SU-DHL-6 (cell line): ENCODE measurements at regions not wholly inside any gene's neighbourhood (a gene's known extent, or its start where the extent isn't known, plus 50 kb on each side); places are given as distances from the start of the nearest gene placed in this dataset.

Source experiments
- H2AFZ ChIP-seq: fragments of 200-600 bp; sonication (generic); 2 replicates; pipeline ENCODE4 v1.6.1; 2014; ENCODE audit warnings: low read depth, mild to moderate bottlenecking, moderate library complexity, mixed read lengths, antibody characterized with exemption, low read length; ENCODE audit not compliant: severe bottlenecking
- H3F3A ChIP-seq: fragments of 200-600 bp; shearing (Covaris generic); 2 replicates; pipeline ENCODE4 v1.6.0; 2016; ENCODE audit warnings: antibody characterized with exemption, mild to moderate bottlenecking; ENCODE audit not compliant: insufficient read depth
- H3K27ac ChIP-seq: fragments of 200-600 bp; sonication (generic); 2 replicates; pipeline ENCODE4 v1.5.1; 2016; ENCODE audit warnings: low read depth, mild to moderate bottlenecking, low read length, moderate library complexity, mixed read lengths
- H3K27me3 ChIP-seq: fragments of 200-600 bp; sonication (generic), shearing (Covaris generic); 2 replicates; pipeline ENCODE4 v1.6.0; 2014; ENCODE audit warnings: mild to moderate bottlenecking, low read length
- H3K36me3 ChIP-seq: fragments of 200-600 bp; sonication (generic); 2 replicates; pipeline ENCODE4 v1.6.1; 2014; ENCODE audit warnings: mild to moderate bottlenecking, low read length, mixed read lengths
- H3K4me2 ChIP-seq: fragments of 300-600, 200-600 bp; shearing (Covaris generic), sonication (generic); 2 replicates; pipeline ENCODE4 v1.6.0; 2014; ENCODE audit warnings: low read length, low read depth, mild to moderate bottlenecking; ENCODE audit not compliant: poor library complexity, severe bottlenecking
- H3K4me3 ChIP-seq: fragments of 200-600 bp; sonication (generic); 2 replicates; pipeline ENCODE4 v1.5.1; 2014; ENCODE audit warnings: antibody characterized with exemption, low read length, mild to moderate bottlenecking, mixed read lengths; ENCODE audit not compliant: insufficient read depth, poor library complexity, severe bottlenecking
- H3K79me2 ChIP-seq: fragments of 200-600 bp; sonication (generic); 2 replicates; pipeline ENCODE4 v1.6.1; 2014; ENCODE audit warnings: mild to moderate bottlenecking, low read length, moderate library complexity; ENCODE audit not compliant: insufficient read depth
- H3K9ac ChIP-seq: fragments of 200-600 bp; sonication (generic); 2 replicates; pipeline ENCODE4 v1.7.0; 2014; ENCODE audit warnings: mild to moderate bottlenecking, low read length
- H3K9me2 ChIP-seq: fragments of 200-600 bp; sonication (generic); replicated peaks from 2 replicates; pipeline ENCODE4 v1.6.1; 2014; ENCODE audit warnings: low read length; ENCODE audit not compliant: insufficient read depth
- H3K9me3 ChIP-seq: fragments of 200-600 bp; sonication (generic); 2 replicates; pipeline ENCODE4 v1.6.1; 2014; ENCODE audit warnings: low read length, mixed read lengths; ENCODE audit not compliant: insufficient read depth
- H4K20me1 ChIP-seq: fragments of 200-600 bp; sonication (generic); 2 replicates; pipeline ENCODE4 v1.6.1; 2014; ENCODE audit warnings: low read depth, mild to moderate bottlenecking, antibody characterized with exemption, low read length, moderate library complexity, mixed read lengths
- CTCF ChIP-seq: fragments of 200-600 bp; sonication (generic); IDR thresholded peaks from one replicate; pipeline ENCODE4 v1.5.1; 2017; ENCODE audit warnings: antibody characterized with exemption, mild to moderate bottlenecking, low read length, moderate library complexity; ENCODE audit not compliant: insufficient read depth, poor library complexity, severe bottlenecking
- EZH2phosphoT487 ChIP-seq: fragments of 200-600 bp; sonication (generic), shearing (Covaris generic); conservative IDR thresholded peaks from 2 replicates; pipeline ENCODE4 v1.6.1; 2018; ENCODE audit warnings: mild to moderate bottlenecking, antibody characterized with exemption, low read length, moderate library complexity, mixed read lengths

- Histone ChIP-seq H3K79me2 (no peaks in the 10 kb centered on the region), H3K27ac (no peak overlapping the region), H3K9ac (no peak overlapping the region), H3K4me2 (no peak overlapping the region), H2AFZ (no peak overlapping the region), H3K27me3 (no peaks in the 10 kb centered on the region), H3F3A (no peaks in the 10 kb centered on the region), H3K9me3 (no peaks in the 10 kb centered on the region), H4K20me1 (no peaks in the 10 kb centered on the region), H3K36me3 (no peaks in the 10 kb centered on the region), H3K4me3 (no peak overlapping the region), H3K9me2 (no peaks in the 10 kb centered on the region)
- TF ChIP-seq CTCF (no peak), EZH2phosphoT487 (no peak)
Observed at GRCh38 chr5:56322592-56322991, 89.5 kb upstream of the ANKRD55 start.

DNA sequence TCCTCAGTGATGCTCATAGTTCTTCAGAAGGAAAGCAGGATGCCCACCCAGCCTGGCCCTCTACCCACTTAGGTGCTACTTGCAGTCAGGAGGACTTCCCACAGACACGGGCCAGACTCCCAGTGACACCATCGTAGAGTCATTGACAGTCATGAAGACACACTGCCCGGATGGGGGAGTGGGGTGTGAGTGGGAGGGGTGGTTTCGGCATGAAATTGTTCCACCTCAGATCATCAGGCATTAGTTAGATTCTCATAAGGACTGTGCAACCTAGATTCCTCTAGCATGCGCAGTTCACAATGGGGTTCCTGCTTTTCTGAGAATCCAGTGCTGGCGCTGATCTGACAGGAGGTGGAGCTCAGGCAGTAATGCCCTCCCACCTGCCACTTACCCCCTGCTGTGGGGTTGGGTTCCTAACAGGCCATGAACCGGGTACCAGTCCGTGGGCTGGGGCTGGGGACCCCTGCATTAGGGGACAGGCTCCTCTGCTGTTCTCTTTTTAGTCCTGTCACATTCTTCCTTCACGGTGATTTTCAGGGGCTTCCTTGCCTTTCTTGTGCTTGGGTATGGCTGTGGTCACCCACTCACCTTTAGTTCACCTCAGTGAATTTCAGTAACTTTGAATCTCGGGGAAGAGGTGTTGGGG is 88.2 kb upstream of the ANKRD55 start:
- H2AFZ ChIP-seq: no peak overlapping the region
- no peaks in the 10 kb centered on the region for H3F3A ChIP-seq
- no peak overlapping the region for H3K27ac ChIP-seq
- H3K4me2 ChIP-seq: no peak overlapping the region
- no peaks in the 10 kb centered on the region for H3K36me3 ChIP-seq
- H4K20me1 ChIP-seq: no peaks in the 10 kb centered on the region
- H3K79me2 ChIP-seq: no peaks in the 10 kb centered on the region
- no peaks in the 10 kb centered on the region for H3K27me3 ChIP-seq
- H3K9me3 ChIP-seq: no peaks in the 10 kb centered on the region
- no peak overlapping the region for H3K4me3 ChIP-seq
- H3K9ac ChIP-seq: no peak overlapping the region
- no peaks in the 10 kb centered on the region for H3K9me2 ChIP-seq
- TF ChIP-seq EZH2phosphoT487: no peak
- TF ChIP-seq CTCF: no peak

DNA sequence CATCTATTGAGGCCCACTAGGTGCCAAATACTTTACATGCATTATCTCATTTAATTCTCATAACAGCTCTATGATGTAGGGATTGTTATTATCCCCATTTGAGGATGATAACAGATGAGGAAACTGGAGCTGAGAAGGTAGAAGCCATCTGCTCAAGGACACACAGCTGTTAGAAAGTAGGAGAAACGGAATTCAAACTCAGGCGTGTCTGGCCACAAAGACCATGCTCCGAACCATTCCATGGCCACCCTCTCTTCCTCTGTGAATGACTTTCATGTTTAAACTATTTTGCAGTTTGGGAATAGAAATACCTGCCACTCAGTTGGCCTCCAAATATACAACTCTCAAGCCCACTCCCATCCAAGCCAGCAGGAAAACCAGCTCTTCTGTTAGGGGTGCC is 87.6 kb upstream of the ANKRD55 start:
- no peaks in the 10 kb centered on the region for H4K20me1 ChIP-seq
- no peak for TF ChIP-seq CTCF

More for the DNA sequence above, 87.6 kb upstream of the ANKRD55 start:
- Histone ChIP-seq H3K9me2 (no peaks in the 10 kb centered on the region), H3K9ac (no peak overlapping the region), H3K9me3 (no peaks in the 10 kb centered on the region), H3K27me3 (no peaks in the 10 kb centered on the region), H3K27ac (no peak overlapping the region), H3F3A (no peaks in the 10 kb centered on the region), H2AFZ (no peak overlapping the region), H3K36me3 (no peaks in the 10 kb centered on the region), H3K4me3 (no peak overlapping the region), H3K79me2 (no peaks in the 10 kb centered on the region), H3K4me2 (no peak overlapping the region)
